ENCODE measurements at regions not wholly inside any gene's neighbourhood (a gene's known extent, or its start where the extent isn't known, plus 50 kb on each side); places are given as distances from the start of the nearest gene placed in this dataset.

GRCh38 chr14:61877768-61878167 lies 115.5 kb downstream of the SNAPC1 start:
- CTCF ChIA-PET, result no interaction called here
- Mint-ChIP-seq H3K27me3 (ENCODE audit: insufficient read depth, unreplicated experiment) (peaks cover 28% of the 10 kb centered on the region), H3K4me1 (ENCODE audit: low read depth, unreplicated experiment) (no peaks in the 10 kb centered on the region), H3K4me3 (ENCODE audit: unreplicated experiment) (no peak overlapping the region), H3K36me3 (ENCODE audit: insufficient read depth, unreplicated experiment) (peaks cover 4% of the 10 kb centered on the region), H3K9me3 (ENCODE audit: unreplicated experiment) (no peaks in the 10 kb centered on the region), H3K27ac (ENCODE audit: unreplicated experiment) (no peak overlapping the region)
- Histone ChIP-seq H3K36me3 (ENCODE audit: control insufficient read depth, insufficient read depth, low read length) (no peaks in the 10 kb centered on the region), H3K4me3 (ENCODE audit: low read depth, low read length) (no peak overlapping the region), H3K9me3 (no peaks in the 10 kb centered on the region), H3K27me3 (replicated peaks; ENCODE audit: control insufficient read depth, insufficient read depth, low read length) (no peaks in the 10 kb centered on the region), H3K4me1 (no peaks in the 10 kb centered on the region)
- POLR2A ChIA-PET, result no interaction called here
- intact Hi-C loops (cut with micrococcal nuclease; ENCODE audit: unreplicated experiment), result no loop called here
- no TSS peak for BruUV-seq (replicated peaks)
- DNase-seq, result no peak
- no peak for TF ChIP-seq CTCF (IDR thresholded peaks at IDR 0.05; ENCODE audit: insufficient read depth in 1 of 2, low read depth in 1 of 2, low read length in 1 of 2, severe bottlenecking in 1 of 2, unreplicated experiment in 1 of 2)

GRCh38 chr14:61878931-61879330 lies 116.7 kb downstream of the SNAPC1 start:
- H3K4me3 ChIP-seq (ENCODE audit: low read depth, low read length), result no peak overlapping the region
- Mint-ChIP-seq H3K36me3 (ENCODE audit: insufficient read depth, unreplicated experiment) (peaks cover 4% of the 10 kb centered on the region), H3K4me3 (ENCODE audit: unreplicated experiment) (no peak overlapping the region), H3K9me3 (ENCODE audit: unreplicated experiment) (no peaks in the 10 kb centered on the region), H3K27me3 (ENCODE audit: insufficient read depth, unreplicated experiment) (peaks cover 23% of the 10 kb centered on the region), H3K4me1 (ENCODE audit: low read depth, unreplicated experiment) (no peaks in the 10 kb centered on the region), H3K27ac (ENCODE audit: unreplicated experiment) (no peak overlapping the region)
- no peaks in the 10 kb centered on the region for H3K4me1 ChIP-seq
- no peak for DNase-seq
- no TSS peak for BruUV-seq (replicated peaks)
- H3K27me3 ChIP-seq (replicated peaks; ENCODE audit: control insufficient read depth, insufficient read depth, low read length), result no peaks in the 10 kb centered on the region
- ChIA-PET POLR2A (no interaction called here), CTCF (no interaction called here)
- TF ChIP-seq CTCF (IDR thresholded peaks at IDR 0.05; ENCODE audit: insufficient read depth in 1 of 2, low read depth in 1 of 2, low read length in 1 of 2, severe bottlenecking in 1 of 2, unreplicated experiment in 1 of 2), result no peak
- H3K9me3 ChIP-seq, result no peaks in the 10 kb centered on the region
- intact Hi-C loops (cut with micrococcal nuclease; ENCODE audit: unreplicated experiment), result no loop called here
- no peaks in the 10 kb centered on the region for H3K36me3 ChIP-seq (ENCODE audit: control insufficient read depth, insufficient read depth, low read length)

GRCh38 chr14:61881046-61881445 lies 118.8 kb downstream of the SNAPC1 start:
- BruUV-seq (replicated peaks), result no TSS peak

More at GRCh38 chr14:61881046-61881445, 118.8 kb downstream of the SNAPC1 start:
- no peaks in the 10 kb centered on the region for H3K36me3 ChIP-seq (ENCODE audit: control insufficient read depth, insufficient read depth, low read length)
- Mint-ChIP-seq H3K9me3 (ENCODE audit: unreplicated experiment) (no peaks in the 10 kb centered on the region), H3K27me3 (ENCODE audit: insufficient read depth, unreplicated experiment) (peaks cover 16% of the 10 kb centered on the region), H3K4me3 (ENCODE audit: unreplicated experiment) (no peak overlapping the region), H3K4me1 (ENCODE audit: low read depth, unreplicated experiment) (no peaks in the 10 kb centered on the region), H3K27ac (ENCODE audit: unreplicated experiment) (no peak overlapping the region), H3K36me3 (ENCODE audit: insufficient read depth, unreplicated experiment) (peaks cover 4% of the 10 kb centered on the region)
- intact Hi-C loops (cut with micrococcal nuclease; ENCODE audit: unreplicated experiment), result no loop called here
- CTCF ChIA-PET, result no interaction called here
- no peak for DNase-seq
- H3K9me3 ChIP-seq, result no peaks in the 10 kb centered on the region
- TF ChIP-seq CTCF (IDR thresholded peaks at IDR 0.05; ENCODE audit: insufficient read depth in 1 of 2, low read depth in 1 of 2, low read length in 1 of 2, severe bottlenecking in 1 of 2, unreplicated experiment in 1 of 2), result no peak
- POLR2A ChIA-PET, result no interaction called here
- H3K27me3 ChIP-seq (replicated peaks; ENCODE audit: control insufficient read depth, insufficient read depth, low read length), result no peaks in the 10 kb centered on the region
- no peak overlapping the region for H3K4me3 ChIP-seq (ENCODE audit: low read depth, low read length)
- no peaks in the 10 kb centered on the region for H3K4me1 ChIP-seq
